Kidney (tissue), 13 donors: ENCODE measurements at regions not wholly inside any gene's neighbourhood (a gene's known extent, or its start where the extent isn't known, plus 50 kb on each side); places are given as distances from the start of the nearest gene placed in this dataset.
"Not testable (repeated sequence)": the region's sequence is repeated elsewhere in the genome, so short reads cannot be mapped to it uniquely, and the experiment has no call there.

ENCODE experiments used
- DNase-seq, 5 donors: peaks; one replicate each; pipeline ENCODE4 v3.0.0-alpha.2; 2013 to 2020
- FAIRE-seq: peaks from 2 replicates; lab custom pipeline; 2012; peaks lifted over from hg19 to GRCh38; lab: Jason Lieb, UNC
- H3K27ac ChIP-seq, 2 donors: one replicate each; pipeline ENCODE4 v1.7.0; 2013; ENCODE audit warnings: low read depth in 2 of 2, low read length in 2 of 2, inconsistent platforms in 1 of 2
- H3K27me3 ChIP-seq: one replicate; pipeline ENCODE4 v1.7.1; 2013; ENCODE audit warnings: low read length, inconsistent platforms; ENCODE audit not compliant: control insufficient read depth, insufficient read depth
- H3K36me3 ChIP-seq, 3 donors: one replicate each; pipeline versions ENCODE4 v1.7.0 to v1.7.1; 2013; ENCODE audit warnings: low read length in 3 of 3, control low read depth in 1 of 3, inconsistent platforms in 1 of 3; ENCODE audit not compliant: insufficient read depth in 3 of 3, control insufficient read depth in 2 of 3
- H3K4me1 ChIP-seq, 3 donors: one replicate each; pipeline versions ENCODE4 v1.7.0 to v1.7.1; 2013; ENCODE audit warnings: low read length in 3 of 3, inconsistent platforms in 1 of 3, low read depth in 1 of 3; ENCODE audit not compliant: control insufficient read depth in 2 of 3, insufficient read depth in 2 of 3
- H3K4me3 ChIP-seq, 3 donors: one replicate each; pipeline versions ENCODE4 v1.7.0 to v1.8.1; 2013; ENCODE audit warnings: low read length in 3 of 3, control low read depth in 1 of 3, inconsistent platforms in 1 of 3
- H3K9ac ChIP-seq, 3 donors: one replicate each; pipeline versions ENCODE4 v1.7.0 to v1.7.1; 2013; ENCODE audit warnings: low read length in 3 of 3, control low read depth in 1 of 3, inconsistent platforms in 1 of 3
- H3K9me3 ChIP-seq, 3 donors: one replicate each; pipeline versions ENCODE4 v1.7.0 to v1.7.1; 2013; ENCODE audit warnings: low read length in 3 of 3, control low read depth in 1 of 3, inconsistent platforms in 1 of 3; ENCODE audit not compliant: control insufficient read depth in 2 of 3, insufficient read depth in 1 of 3
- CTCF ChIP-seq: IDR thresholded peaks from 3 replicates; pipeline ENCODE4 v1.5.1; 2012; ENCODE audit warnings: mild to moderate bottlenecking, moderate library complexity, borderline replicate concordance; ENCODE audit not compliant: insufficient read depth; ENCODE audit errors: extremely low read depth
- intact Hi-C: fragments of 100-400 bp; cut with DNase I; formaldehyde crosslinking; loops from one replicate; pipeline ENCODE4 v1.11.1; 2022
- donor health status: control.
- donor health status: control.
- donor health status: control.
- donor health status: control.
- donor health status: control.
- donor health status: DM: yes; HTN: yes; CAD: no.
- donor health status: Normal renal cell carcinoma (clear cell type).

GRCh38 chr13:63741029-63741813 is 2325.6 kb upstream of the PCDH20 start:
- no peaks in the 10 kb centered on the region for H3K36me3 ChIP-seq
- no peak for TF ChIP-seq CTCF
- no peaks in the 10 kb centered on the region for H3K27me3 ChIP-seq
- no peaks in the 10 kb centered on the region for H3K4me1 ChIP-seq
- H3K9ac ChIP-seq: no peak overlapping the region
- H3K4me3 ChIP-seq: no peak overlapping the region
- intact Hi-C loops: no loop called here
- no peak for FAIRE-seq
- H3K27ac ChIP-seq: no peak overlapping the region
- DNase-seq: peak in 1 of 5 donors; percentile 69
- H3K9me3 ChIP-seq: no peaks in the 10 kb centered on the region

DNA sequence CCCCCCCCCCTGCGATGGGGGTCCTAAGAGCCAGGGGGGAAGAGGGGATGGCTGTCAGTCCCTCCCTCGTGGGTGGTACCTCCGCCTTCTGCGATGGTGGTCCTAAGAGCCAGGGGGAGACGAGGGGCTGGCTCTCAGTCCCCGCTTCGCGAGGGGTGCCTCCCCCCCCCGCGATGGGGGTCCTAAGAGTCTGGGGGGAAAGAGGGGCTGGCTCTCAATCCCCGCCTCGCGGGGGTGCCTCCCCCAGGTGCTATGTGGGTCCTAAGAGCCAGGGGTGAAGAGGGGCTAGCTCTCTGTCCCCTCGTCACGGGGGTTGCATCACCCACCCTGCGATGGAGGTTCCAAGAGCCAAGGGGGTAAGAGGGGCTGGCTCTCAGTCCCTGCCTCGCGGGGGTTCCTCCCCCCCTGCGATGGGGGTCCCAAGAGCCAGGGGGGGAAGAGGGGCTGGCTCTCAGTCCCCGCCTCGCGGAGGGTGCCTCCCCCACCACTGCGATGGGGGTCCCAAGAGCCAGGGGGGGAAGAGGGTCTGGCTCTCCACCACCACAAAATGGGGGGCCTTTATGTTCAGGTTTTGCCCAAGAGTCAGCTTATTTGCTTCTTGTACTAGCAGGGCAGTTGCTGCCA is 2323.6 kb upstream of the PCDH20 start:
- FAIRE-seq, H3K9me3 ChIP-seq, H3K4me1 ChIP-seq, H3K27me3 ChIP-seq, H3K36me3 ChIP-seq, H3K27ac ChIP-seq, intact Hi-C loops, H3K9ac ChIP-seq, H3K4me3 ChIP-seq: not testable (repeated sequence)
- DNase-seq: peak in 1 of 5 donors; percentile 59

GRCh38 chr13:63737418-63737817 is 2321.8 kb upstream of the PCDH20 start:
- no peaks in the 10 kb centered on the region for H3K9me3 ChIP-seq
- FAIRE-seq (no peak), DNase-seq (peak in 1 of 5 donors; percentile 56)
- no peaks in the 10 kb centered on the region for H3K27me3 ChIP-seq
- H3K27ac ChIP-seq: no peak overlapping the region
- H3K4me3 ChIP-seq: no peak overlapping the region
- no peak for TF ChIP-seq CTCF
- H3K9ac ChIP-seq: no peak overlapping the region
- no peaks in the 10 kb centered on the region for H3K36me3 ChIP-seq
- H3K4me1 ChIP-seq: no peaks in the 10 kb centered on the region
- intact Hi-C loops: no loop called here

- no peak overlapping the region for H3K27ac ChIP-seq
- no peaks in the 10 kb centered on the region for H3K27me3 ChIP-seq
- no peak overlapping the region for H3K9ac ChIP-seq
- H3K9me3 ChIP-seq: no peaks in the 10 kb centered on the region
- no peak overlapping the region for H3K4me3 ChIP-seq
- H3K36me3 ChIP-seq: no peaks in the 10 kb centered on the region
- intact Hi-C loops: no loop called here
- TF ChIP-seq CTCF: no peak
- DNase-seq (peak in 2 of 5 donors; percentile 21 to 40), FAIRE-seq (no peak)
- peaks cover 0 to 4% (median 2%) of the 10 kb centered on the region in 3 donors for H3K4me1 ChIP-seq
Observed at GRCh38 chr13:63731896-63732295, 2316.2 kb upstream of the PCDH20 start.

DNA sequence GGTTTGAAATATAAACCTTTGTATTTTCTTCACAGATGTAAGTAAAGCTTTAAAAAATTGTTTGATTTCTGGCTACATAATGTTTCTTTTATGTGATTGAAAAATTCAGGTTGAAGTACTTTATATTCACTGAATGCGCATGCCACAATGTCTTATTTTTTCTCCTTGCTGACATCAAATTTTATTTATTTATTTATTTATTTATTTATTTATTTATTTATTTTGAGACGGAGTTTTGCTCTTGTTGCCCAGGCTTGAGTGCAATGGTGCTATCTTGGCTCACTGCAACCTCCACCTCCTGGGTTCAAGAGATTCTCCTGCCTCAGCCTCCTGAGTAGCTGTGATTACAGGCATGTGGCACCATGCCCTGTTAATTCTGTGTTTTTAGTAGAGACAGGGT is 2296.5 kb upstream of the PCDH20 start:
- FAIRE-seq, H3K9me3 ChIP-seq, H3K27me3 ChIP-seq, H3K4me3 ChIP-seq, H3K27ac ChIP-seq, H3K4me1 ChIP-seq, H3K9ac ChIP-seq, H3K36me3 ChIP-seq, intact Hi-C loops, DNase-seq: not testable (repeated sequence)
